Neuron (in vitro differentiated cells): ENCODE measurements at regions not wholly inside any gene's neighbourhood (a gene's known extent, or its start where the extent isn't known, plus 50 kb on each side); places are given as distances from the start of the nearest gene placed in this dataset.
"Not testable (repeated sequence)": the region's sequence is repeated elsewhere in the genome, so short reads cannot be mapped to it uniquely, and the experiment has no call there.

Experiments
- H2AFZ ChIP-seq: one replicate; pipeline ENCODE4 v1.6.1; 2013; ENCODE audit warnings: low read depth, mild to moderate bottlenecking, inconsistent platforms, low read length, moderate library complexity
- H3K27me3 ChIP-seq: one replicate; pipeline ENCODE4 v1.6.1; 2013; ENCODE audit warnings: low read length; ENCODE audit not compliant: insufficient read depth
- H3K36me3 ChIP-seq: one replicate; pipeline ENCODE4 v1.6.1; 2013; ENCODE audit warnings: low read length; ENCODE audit not compliant: insufficient read depth
- H3K4me1 ChIP-seq: one replicate; pipeline ENCODE4 v1.6.1; 2013; ENCODE audit warnings: low read length; ENCODE audit not compliant: insufficient read depth
- H3K4me3 ChIP-seq: 2 replicates; pipeline ENCODE4 v1.5.1; 2013; ENCODE audit warnings: mild to moderate bottlenecking, low read length, moderate library complexity
- H3K9me3 ChIP-seq: one replicate; pipeline ENCODE4 v1.6.1; 2013; ENCODE audit warnings: low read length

DNA sequence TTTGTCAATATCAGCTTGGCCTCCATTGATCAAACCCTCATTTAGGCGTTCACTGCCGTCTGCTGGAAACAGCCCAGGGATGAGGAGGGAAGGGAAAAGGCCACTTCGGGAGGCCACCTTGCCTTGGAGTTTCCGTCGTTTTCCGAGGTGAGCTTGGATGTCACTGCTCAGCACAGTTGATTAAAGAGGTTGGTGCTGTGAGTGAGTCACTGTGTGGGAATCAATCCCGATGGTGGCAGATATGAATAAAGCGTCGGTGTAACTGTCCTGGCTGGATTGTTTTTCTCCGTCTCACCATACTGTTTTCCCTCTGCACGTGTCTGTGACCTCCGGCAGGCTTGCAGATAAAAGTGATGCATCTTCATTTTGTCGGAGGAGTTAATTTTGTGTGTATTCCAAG is 148.1 kb downstream of the NPIPA7 start:
- H2AFZ ChIP-seq, H3K9me3 ChIP-seq, H3K27me3 ChIP-seq, H3K4me1 ChIP-seq, H3K36me3 ChIP-seq, H3K4me3 ChIP-seq: not testable (repeated sequence)

DNA sequence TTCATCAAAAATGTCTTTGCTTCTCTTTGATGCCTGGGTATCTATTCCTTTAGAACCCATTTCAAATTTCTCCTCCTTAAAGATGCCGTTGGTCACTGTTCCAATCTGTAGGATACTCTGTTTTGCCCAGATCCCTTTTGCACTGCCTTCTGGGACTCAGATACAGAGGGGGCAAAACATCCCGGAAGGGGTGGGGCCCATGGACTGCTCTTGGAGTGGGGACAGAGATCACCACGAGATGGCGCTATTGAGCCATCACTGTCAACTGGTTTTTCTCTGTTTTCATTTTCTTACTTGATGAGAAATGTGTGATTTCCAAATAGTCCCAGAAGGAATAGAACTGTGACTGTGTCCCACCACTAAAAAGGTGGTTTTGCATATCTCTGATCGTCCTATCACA is 151.8 kb downstream of the NPIPA7 start:
- not testable (repeated sequence) for H3K4me3 ChIP-seq, H3K27me3 ChIP-seq, H2AFZ ChIP-seq, H3K9me3 ChIP-seq, H3K36me3 ChIP-seq, H3K4me1 ChIP-seq

DNA sequence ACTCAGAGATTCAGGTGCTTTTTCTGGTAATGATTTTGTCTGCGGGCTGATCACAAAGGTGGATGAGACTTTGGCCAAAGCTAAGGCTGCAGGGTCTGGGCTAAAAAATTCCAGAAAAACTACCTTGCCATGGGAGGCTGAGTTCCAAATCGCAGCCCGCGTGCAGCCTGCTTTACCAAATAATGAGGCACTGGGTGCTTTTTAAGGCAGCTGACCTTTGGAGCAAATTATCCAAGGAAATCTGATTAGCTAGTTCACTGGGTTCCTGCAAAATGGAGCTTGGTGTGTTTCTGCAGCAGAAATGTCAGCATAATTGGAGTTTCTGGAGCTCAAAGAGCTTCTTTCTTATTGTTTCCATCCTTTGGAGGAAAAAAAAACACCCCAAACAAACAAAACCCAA is 156.6 kb downstream of the NPIPA7 start:
- not testable (repeated sequence) for H3K36me3 ChIP-seq, H2AFZ ChIP-seq, H3K27me3 ChIP-seq, H3K4me1 ChIP-seq, H3K9me3 ChIP-seq, H3K4me3 ChIP-seq

DNA sequence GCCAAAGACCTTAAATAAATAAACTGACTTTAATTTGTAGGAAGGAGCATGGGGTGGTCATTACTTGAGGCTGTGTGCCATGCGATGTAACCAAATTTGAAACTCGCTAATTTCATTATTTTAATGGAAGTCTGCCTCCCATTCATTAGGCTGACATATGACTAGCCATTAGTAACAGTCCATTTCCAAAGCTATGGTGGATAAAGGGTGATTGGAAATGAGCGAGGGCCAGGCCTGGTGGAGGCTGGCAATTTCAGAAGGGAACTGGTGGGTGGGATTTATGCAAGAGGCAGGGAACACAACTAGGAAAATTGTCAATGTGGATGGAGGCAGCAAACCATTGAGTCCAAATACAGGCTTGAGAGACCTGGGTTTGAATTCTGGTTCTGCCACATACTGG is 157.2 kb downstream of the NPIPA7 start:
- not testable (repeated sequence) for H3K9me3 ChIP-seq, H2AFZ ChIP-seq, H3K36me3 ChIP-seq, H3K4me3 ChIP-seq, H3K27me3 ChIP-seq, H3K4me1 ChIP-seq

DNA sequence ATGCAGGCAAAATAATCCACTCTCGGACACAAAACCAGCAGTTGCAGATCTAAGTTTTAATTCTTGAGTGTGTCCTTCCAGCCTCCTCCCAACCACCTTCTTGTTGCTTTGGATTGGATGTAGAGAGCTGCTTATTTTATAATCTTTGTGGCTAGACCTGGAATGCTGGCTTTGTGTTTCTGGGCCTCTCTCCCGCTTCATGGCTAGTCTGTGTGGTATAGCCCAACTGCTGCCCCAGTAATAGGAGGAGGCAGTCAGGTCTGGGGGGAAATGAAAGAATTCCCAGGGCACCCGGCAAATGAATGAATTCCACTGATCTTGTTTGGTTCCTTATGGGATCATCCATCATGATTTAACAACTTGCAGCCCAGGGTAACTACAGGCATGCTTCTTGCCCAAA is 170.8 kb downstream of the NPIPA7 start:
- H3K27me3 ChIP-seq, H3K36me3 ChIP-seq, H3K9me3 ChIP-seq, H3K4me3 ChIP-seq, H2AFZ ChIP-seq, H3K4me1 ChIP-seq: not testable (repeated sequence)

DNA sequence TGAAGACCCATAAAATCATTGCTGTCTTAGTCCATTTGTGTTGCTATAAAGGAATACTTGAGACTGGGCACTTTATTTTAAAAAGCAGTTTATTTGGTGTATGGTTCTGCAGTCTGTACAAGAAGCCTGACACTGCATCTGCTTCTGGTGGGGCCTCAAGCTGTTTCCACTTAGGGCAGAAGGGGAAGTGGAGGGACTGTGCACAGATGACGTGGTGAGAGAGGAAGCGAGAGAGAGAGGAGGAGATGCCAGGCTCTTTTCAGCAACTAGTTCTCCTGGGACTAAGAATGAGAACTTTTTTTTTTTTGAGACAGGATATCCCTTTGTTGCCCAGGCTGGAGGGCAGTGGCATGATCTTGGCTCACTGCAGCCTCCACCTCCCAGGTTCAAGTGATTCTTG is 171.9 kb downstream of the NPIPA7 start:
- H2AFZ ChIP-seq, H3K36me3 ChIP-seq, H3K9me3 ChIP-seq, H3K4me1 ChIP-seq, H3K4me3 ChIP-seq, H3K27me3 ChIP-seq: not testable (repeated sequence)

DNA sequence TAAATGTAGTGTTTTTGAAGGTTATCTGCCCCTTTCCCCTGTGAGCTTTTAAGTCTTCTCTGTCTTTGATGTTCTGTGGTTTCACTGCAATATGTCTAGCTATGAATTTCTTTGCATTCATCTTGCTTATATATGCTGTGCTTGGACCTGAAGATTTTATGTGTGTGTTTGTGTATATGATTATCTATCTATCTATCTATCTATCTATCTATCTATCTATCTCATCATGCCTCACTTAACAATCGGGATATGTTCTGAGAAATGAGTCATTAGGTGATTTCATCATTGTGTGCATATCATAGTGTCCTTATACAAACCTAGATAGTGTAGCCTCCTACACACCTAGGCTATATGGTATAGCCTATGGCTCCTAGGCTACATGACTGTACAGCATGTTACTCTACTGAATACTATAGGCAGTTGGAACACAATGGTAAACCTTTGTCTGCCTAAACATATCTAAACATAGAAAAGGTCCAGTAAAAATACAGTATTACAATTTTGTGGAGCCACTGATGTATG is 173.9 kb downstream of the NPIPA7 start:
- H3K4me1 ChIP-seq, H3K9me3 ChIP-seq, H3K36me3 ChIP-seq, H2AFZ ChIP-seq, H3K27me3 ChIP-seq, H3K4me3 ChIP-seq: not testable (repeated sequence)

DNA sequence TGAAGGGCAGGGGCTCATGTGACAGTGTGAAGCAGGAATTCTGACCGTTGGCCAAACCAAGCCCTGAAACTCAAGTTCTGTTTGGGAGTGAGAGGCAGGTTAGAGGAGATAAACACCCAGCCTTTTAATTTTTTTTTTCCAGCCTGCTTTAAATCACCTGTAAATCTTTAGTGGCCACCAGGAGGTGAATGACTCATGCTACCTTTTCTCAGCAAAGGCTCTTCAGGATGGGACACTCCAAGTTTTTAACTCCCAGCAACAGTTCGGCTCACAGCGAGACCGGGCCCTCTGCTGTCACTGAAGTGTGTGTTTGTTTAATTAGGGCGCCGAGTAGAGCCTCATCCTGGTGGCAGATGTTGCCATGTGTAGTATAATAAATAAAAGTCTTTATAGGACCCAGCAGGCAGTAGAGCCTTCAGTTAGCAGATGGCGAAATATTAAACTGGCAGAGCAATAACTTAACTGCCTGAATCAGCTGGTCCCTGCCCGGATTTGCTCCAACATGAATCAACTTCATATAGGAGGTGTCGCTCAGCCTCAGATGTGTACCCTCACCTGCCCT is 180.3 kb downstream of the NPIPA7 start:
- not testable (repeated sequence) for H3K27me3 ChIP-seq, H3K4me1 ChIP-seq

DNA sequence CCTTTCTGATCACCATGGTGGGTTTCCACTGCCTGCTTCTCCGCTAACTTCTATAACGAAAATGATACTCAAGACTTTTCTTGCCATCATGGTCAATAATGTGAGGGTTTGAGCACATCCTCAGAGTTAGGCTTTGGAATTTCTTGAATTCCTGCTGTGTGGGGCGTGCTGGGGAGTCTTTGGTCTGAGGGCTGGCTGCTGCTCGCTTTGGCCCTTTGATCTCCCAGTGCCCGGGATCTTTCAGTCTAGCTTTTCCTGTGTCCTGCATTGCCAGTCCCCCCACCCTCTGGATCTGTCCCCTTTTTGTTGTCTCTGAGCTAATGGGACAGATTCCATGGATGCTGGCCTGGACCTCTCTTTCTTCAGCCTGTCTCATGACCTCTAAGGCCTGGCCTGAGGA is 182.6 kb downstream of the NPIPA7 start:
- H3K27me3 ChIP-seq, H3K4me3 ChIP-seq: not testable (repeated sequence)

More for the DNA sequence above, 180.3 kb downstream of the NPIPA7 start:
- H3K9me3 ChIP-seq, H2AFZ ChIP-seq, H3K36me3 ChIP-seq, H3K4me3 ChIP-seq: not testable (repeated sequence)

DNA sequence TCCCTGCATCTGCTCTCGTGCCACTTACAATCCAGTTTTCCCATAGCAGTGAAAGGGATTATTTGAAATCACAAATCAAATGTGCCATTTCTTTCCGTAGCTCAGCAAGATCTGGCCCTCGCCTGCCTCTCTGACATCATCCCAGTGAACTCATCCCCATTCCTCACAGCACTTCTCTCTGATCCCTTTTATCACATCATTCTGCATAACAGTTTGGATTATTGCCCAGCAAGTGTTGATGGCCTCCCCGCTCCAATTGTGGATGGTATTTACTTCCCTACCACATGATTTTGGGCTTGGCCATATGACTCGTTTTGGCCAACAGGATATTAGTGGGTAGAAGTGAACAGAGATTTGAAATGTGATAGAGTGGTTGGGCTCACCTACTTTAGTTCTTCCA is 185.0 kb downstream of the NPIPA7 start:
- H3K27me3 ChIP-seq, H3K4me3 ChIP-seq, H3K36me3 ChIP-seq, H3K9me3 ChIP-seq, H3K4me1 ChIP-seq, H2AFZ ChIP-seq: not testable (repeated sequence)

More for the DNA sequence above, 182.6 kb downstream of the NPIPA7 start:
- not testable (repeated sequence) for H2AFZ ChIP-seq, H3K36me3 ChIP-seq, H3K9me3 ChIP-seq, H3K4me1 ChIP-seq

DNA sequence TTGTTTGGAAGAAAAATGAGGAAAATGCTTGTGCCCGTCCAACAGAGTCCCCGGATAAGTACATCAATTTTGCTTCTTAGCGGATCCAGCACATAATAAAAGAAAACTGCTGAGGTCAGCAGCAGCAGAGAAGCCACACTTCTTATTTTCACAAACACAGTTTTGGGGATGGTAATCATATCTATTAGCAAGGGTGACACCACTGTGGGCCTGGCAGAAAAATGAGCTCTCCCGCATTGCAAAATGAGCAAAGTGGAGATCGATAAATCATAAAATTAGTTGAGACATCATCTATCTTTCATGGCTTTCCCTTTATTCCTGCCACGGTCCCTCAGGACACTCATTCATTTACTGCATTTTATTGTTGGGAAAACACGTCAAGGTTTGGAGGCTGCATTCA is 186.4 kb downstream of the NPIPA7 start:
- H3K36me3 ChIP-seq, H3K4me1 ChIP-seq, H3K9me3 ChIP-seq, H3K27me3 ChIP-seq, H2AFZ ChIP-seq, H3K4me3 ChIP-seq: not testable (repeated sequence)

DNA sequence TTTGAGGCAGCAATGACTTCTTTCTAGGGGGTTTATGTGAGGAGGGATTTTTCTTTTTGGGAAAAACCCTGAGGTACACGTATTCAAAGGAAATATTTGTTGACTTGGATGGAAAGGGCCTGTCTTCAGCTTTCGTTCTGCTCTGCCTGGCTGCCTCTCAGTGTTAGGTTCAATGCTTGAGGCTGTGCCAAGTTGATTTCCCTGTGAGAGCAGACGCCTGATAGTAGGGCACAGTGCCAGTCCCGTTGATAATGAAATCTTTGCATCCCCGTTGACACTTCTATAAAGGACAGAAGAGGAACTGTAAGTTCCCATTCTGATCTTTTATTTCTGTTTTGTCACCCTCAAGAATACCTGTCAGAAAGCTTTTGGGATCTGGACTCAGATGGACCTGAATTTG is 191.1 kb downstream of the NPIPA7 start:
- H2AFZ ChIP-seq, H3K4me1 ChIP-seq, H3K4me3 ChIP-seq, H3K27me3 ChIP-seq, H3K9me3 ChIP-seq, H3K36me3 ChIP-seq: not testable (repeated sequence)

DNA sequence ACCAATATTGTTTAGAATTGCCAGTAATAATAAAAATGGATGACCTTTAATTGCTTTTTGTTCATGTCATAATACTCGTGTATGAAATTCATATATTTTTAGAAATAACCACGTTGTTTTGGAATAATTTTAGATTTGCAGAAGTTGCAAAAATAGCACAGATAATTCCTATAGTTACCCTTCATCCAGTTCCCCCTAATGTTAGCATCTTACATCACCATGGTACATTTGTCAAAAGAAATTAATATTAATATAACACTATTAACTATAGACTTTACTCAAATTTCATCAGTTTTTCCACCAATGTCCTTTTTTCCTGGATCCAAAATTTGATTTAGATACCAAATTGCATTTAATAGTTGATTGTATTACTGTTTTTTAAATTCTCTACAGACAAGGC is 191.9 kb downstream of the NPIPA7 start:
- not testable (repeated sequence) for H3K36me3 ChIP-seq, H3K4me1 ChIP-seq, H3K4me3 ChIP-seq

DNA sequence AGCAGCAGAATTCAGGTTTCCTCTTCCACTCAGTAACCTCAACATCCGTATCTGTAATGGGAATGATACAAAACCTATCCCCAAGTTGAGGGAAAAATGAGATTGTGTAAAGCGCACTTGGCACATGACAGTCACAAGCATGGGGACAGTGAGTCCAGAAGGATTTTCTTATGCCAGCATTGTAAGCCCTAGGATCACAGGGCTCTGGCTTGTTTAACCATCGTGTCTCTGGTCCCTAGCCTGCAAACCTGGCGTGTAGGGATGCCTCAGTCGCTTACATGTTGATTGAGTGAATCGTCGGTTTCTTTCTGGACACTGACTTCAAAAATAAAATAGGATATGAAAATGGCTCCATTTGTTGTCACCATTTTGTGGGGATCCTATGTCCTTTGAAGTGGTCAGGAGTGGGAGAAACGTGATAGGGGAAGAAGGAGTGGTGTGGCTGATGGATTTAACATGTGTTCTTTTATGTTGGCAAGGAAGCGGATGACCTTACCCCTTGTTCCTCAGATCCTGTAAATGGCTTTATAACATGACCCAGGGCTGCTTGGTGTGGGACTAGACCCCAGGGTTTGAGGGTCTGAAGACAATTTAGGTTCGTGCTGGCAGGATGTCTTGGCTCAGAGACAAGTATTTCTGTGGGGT is 193.3 kb downstream of the NPIPA7 start:
- not testable (repeated sequence) for H3K4me3 ChIP-seq, H3K4me1 ChIP-seq, H2AFZ ChIP-seq, H3K36me3 ChIP-seq, H3K9me3 ChIP-seq, H3K27me3 ChIP-seq

More for the DNA sequence above, 191.9 kb downstream of the NPIPA7 start:
- H3K27me3 ChIP-seq, H3K9me3 ChIP-seq, H2AFZ ChIP-seq: not testable (repeated sequence)
